ENCODE measurements at regions not wholly inside any gene's neighbourhood (a gene's known extent, or its start where the extent isn't known, plus 50 kb on each side); places are given as distances from the start of the nearest gene placed in this dataset.

DNA sequence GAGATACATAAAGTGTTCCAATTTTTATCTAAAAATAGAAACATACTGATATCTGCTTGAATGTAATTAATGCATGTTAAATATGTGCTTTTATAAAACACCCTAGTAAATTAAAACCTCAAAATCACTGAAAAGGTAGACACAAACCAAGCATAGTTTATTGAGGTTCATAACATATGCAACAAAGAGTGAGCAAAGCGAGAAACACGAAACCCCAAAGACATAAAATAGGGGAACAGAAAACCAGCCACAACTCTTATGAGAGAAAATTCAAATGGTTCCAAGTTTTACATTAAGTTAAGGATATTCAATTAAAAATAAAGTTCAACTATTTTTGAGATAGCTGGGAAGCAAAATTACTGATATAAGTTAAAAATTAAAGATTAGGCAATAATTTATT lies 336.4 kb upstream of the AGA start:
- TF ChIP-seq, protein P1, sequence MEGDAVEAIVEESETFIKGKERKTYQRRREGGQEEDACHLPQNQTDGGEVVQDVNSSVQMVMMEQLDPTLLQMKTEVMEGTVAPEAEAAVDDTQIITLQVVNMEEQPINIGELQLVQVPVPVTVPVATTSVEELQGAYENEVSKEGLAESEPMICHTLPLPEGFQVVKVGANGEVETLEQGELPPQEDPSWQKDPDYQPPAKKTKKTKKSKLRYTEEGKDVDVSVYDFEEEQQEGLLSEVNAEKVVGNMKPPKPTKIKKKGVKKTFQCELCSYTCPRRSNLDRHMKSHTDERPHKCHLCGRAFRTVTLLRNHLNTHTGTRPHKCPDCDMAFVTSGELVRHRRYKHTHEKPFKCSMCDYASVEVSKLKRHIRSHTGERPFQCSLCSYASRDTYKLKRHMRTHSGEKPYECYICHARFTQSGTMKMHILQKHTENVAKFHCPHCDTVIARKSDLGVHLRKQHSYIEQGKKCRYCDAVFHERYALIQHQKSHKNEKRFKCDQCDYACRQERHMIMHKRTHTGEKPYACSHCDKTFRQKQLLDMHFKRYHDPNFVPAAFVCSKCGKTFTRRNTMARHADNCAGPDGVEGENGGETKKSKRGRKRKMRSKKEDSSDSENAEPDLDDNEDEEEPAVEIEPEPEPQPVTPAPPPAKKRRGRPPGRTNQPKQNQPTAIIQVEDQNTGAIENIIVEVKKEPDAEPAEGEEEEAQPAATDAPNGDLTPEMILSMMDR (IDR thresholded peaks at IDR 0.05) = no peak
- TF ChIP-seq POLR2A (IDR thresholded peaks at IDR 0.05) = no peak
